ENCODE measurements at regions not wholly inside any gene's neighbourhood (a gene's known extent, or its start where the extent isn't known, plus 50 kb on each side); places are given as distances from the start of the nearest gene placed in this dataset.

- TF ChIP-seq, protein P1, sequence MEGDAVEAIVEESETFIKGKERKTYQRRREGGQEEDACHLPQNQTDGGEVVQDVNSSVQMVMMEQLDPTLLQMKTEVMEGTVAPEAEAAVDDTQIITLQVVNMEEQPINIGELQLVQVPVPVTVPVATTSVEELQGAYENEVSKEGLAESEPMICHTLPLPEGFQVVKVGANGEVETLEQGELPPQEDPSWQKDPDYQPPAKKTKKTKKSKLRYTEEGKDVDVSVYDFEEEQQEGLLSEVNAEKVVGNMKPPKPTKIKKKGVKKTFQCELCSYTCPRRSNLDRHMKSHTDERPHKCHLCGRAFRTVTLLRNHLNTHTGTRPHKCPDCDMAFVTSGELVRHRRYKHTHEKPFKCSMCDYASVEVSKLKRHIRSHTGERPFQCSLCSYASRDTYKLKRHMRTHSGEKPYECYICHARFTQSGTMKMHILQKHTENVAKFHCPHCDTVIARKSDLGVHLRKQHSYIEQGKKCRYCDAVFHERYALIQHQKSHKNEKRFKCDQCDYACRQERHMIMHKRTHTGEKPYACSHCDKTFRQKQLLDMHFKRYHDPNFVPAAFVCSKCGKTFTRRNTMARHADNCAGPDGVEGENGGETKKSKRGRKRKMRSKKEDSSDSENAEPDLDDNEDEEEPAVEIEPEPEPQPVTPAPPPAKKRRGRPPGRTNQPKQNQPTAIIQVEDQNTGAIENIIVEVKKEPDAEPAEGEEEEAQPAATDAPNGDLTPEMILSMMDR (IDR thresholded peaks at IDR 0.05; ENCODE audit: poor library complexity): no peak
- TF ChIP-seq EZH2phosphoT487 (IDR thresholded peaks at IDR 0.05; ENCODE audit: low read depth, severe bottlenecking, unreplicated experiment) (no peak), EZH2 (IDR thresholded peaks at IDR 0.05; ENCODE audit: borderline replicate concordance) (no peak)
Measured at GRCh38 chrX:87388381-87388780, 129.2 kb upstream of the KLHL4 start.

Data from hepatocyte (in vitro differentiated cells).